ENCODE measurements at regions not wholly inside any gene's neighbourhood (a gene's known extent, or its start where the extent isn't known, plus 50 kb on each side); places are given as distances from the start of the nearest gene placed in this dataset.

DNA sequence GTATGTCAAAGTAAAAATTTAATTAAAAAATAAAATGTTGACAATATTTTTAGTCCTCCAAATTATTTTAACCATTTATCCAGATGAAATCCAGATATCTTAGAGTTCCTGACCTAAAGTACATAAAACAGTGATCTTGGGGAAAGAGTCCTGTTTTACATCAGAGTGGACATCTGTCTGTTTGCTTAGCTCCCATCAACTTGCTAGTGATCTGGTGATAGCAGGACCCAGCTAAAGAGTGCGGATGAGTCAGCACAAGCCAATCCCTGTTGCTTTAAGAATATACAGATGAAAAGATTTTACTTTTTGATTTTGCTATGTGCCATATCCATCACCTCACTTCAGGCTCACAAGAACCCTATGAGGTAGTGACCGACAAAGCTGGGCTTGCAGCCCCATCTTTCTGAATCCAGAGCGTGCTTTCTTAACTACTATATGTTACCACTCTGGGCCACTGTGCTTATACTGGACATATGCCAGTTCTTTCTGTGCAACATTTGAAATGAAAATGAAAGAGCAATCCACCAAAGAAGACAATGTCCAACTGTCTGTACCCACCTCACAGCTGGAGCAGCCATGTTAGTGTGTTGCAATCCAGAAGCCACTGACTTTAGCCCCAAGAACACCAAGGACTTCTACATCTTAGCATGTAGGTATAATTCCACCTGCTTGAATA, 167.6 kb upstream of the SESN3 start:
- TF ChIP-seq, protein P1, sequence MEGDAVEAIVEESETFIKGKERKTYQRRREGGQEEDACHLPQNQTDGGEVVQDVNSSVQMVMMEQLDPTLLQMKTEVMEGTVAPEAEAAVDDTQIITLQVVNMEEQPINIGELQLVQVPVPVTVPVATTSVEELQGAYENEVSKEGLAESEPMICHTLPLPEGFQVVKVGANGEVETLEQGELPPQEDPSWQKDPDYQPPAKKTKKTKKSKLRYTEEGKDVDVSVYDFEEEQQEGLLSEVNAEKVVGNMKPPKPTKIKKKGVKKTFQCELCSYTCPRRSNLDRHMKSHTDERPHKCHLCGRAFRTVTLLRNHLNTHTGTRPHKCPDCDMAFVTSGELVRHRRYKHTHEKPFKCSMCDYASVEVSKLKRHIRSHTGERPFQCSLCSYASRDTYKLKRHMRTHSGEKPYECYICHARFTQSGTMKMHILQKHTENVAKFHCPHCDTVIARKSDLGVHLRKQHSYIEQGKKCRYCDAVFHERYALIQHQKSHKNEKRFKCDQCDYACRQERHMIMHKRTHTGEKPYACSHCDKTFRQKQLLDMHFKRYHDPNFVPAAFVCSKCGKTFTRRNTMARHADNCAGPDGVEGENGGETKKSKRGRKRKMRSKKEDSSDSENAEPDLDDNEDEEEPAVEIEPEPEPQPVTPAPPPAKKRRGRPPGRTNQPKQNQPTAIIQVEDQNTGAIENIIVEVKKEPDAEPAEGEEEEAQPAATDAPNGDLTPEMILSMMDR (IDR thresholded peaks at IDR 0.05), result no peak
- no peak for TF ChIP-seq EZH2 (IDR thresholded peaks at IDR 0.05; ENCODE audit: borderline replicate concordance, insufficient read depth, low read depth, low read length, poor library complexity, severe bottlenecking)

All from B cell (primary cell).